Coronary artery (tissue), 2 donors: ENCODE measurements at regions not wholly inside any gene's neighbourhood (a gene's known extent, or its start where the extent isn't known, plus 50 kb on each side); places are given as distances from the start of the nearest gene placed in this dataset.
A peak's percentile ranks its signal among the peaks of the same experiment; 100 is the strongest.
"Not testable (repeated sequence)": the region's sequence is repeated elsewhere in the genome, so short reads cannot be mapped to it uniquely, and the experiment has no call there.

Source experiments
- DNase-seq: peaks from one replicate; pipeline ENCODE4 v3.0.0-alpha.2; 2017; ENCODE audit warnings: low spot score
- H3K27ac ChIP-seq, 2 donors: fragments of 200-600 bp; sonication (generic); one replicate each; pipeline ENCODE4 v1.5.1; 2016 to 2019
- H3K4me3 ChIP-seq: fragments of 200-600 bp; sonication (generic); 2 replicates; pipeline ENCODE4 v1.5.1; 2016; ENCODE audit warnings: mild to moderate bottlenecking, moderate library complexity
- TF ChIP-seq, protein P1 (sequence below): fragments of 200-600 bp; sonication (generic); IDR thresholded peaks from one replicate; pipeline ENCODE4 v1.5.1; 2019; ENCODE audit warnings: antibody characterized with exemption

DNA sequence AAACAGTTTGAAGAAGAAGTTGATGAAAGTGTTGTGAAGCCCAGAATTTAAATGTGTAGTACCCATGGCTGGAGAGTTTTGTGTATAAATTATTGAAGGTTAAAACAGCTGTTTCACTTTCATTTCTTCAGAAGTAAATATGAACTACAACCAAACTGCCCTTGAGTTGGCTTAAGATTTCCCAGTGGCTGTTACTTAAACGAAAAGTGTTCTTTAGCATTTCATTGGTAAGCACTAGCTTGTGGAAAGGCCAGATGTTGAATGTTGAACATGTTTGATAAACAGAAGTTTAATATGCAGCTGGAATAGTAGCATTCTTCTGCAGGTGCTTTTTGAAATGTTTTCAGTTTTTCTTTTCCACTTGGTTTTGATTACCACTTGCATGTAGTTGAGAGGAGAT is 83.2 kb upstream of the TNRC6B start:
- Histone ChIP-seq H3K27ac (no peak overlapping the region), H3K4me3 (no peak overlapping the region)
- no peak for DNase-seq
- TF ChIP-seq, protein P1, sequence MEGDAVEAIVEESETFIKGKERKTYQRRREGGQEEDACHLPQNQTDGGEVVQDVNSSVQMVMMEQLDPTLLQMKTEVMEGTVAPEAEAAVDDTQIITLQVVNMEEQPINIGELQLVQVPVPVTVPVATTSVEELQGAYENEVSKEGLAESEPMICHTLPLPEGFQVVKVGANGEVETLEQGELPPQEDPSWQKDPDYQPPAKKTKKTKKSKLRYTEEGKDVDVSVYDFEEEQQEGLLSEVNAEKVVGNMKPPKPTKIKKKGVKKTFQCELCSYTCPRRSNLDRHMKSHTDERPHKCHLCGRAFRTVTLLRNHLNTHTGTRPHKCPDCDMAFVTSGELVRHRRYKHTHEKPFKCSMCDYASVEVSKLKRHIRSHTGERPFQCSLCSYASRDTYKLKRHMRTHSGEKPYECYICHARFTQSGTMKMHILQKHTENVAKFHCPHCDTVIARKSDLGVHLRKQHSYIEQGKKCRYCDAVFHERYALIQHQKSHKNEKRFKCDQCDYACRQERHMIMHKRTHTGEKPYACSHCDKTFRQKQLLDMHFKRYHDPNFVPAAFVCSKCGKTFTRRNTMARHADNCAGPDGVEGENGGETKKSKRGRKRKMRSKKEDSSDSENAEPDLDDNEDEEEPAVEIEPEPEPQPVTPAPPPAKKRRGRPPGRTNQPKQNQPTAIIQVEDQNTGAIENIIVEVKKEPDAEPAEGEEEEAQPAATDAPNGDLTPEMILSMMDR = no peak

DNA sequence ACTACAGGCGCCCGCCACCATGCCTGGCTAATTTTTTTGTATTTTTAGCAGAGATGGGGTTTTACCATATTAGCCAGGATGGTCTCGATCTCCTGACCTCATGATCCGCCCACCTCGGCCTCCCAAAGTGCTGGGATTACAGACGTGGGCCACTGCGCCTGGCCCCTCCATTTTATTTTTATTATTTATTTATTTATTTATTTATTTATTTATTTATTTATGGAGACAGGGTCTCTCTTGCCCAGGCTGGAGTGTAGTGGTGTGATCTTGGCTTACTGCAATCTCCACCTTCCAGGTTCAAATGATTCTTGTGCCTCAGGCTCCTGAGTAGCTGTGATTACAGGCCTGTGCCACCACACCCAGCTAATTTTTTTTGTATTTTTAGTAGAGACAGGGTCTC is 77.8 kb upstream of the TNRC6B start:
- H3K27ac ChIP-seq, H3K4me3 ChIP-seq, DNase-seq: not testable (repeated sequence)

DNA sequence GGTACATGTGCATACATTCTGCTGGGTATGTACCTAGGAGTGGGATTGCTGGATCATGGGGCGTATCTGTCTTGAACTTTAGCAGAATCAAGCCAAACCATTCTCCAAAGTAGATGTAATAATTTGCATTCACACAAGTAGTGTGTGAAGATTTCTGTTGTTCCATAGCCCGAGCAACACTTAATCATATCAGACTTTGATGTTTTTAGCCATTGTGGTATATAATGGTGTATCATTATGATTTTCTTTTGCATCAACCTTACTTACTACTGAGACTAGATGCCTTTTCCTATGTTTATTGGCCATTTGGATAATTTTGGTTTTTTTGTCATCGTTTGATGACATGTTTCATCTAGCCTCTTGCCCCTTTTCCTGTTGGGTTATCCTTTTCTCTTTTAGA is 72.0 kb upstream of the TNRC6B start:
- TF ChIP-seq, protein P1 = no peak
- DNase-seq = no peak
- H3K27ac ChIP-seq = no peak overlapping the region
- H3K4me3 ChIP-seq = no peak overlapping the region

DNA sequence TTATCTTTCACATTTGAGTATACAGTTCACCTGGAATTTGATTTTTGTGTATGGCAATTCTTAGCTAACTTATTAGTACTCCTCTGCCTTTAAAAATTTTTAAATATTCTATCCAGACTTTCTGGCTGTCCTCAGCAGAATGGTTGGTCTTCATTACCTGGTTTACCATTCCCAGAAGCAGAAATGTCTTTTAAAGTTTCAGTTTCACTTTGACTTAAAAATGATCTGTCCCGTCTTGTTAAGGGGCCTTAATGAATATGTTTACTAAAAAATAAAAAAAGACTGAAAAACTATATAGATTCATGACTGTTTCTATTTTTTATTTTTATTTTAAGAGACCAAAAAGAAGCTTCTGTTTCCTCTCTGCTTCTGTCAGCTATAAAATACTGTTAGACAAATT is 70.5 kb upstream of the TNRC6B start:
- no peak for DNase-seq
- H3K27ac ChIP-seq = no peak overlapping the region
- TF ChIP-seq, protein P1 = no peak
- H3K4me3 ChIP-seq = peak overlapping the region; percentile 47

DNA sequence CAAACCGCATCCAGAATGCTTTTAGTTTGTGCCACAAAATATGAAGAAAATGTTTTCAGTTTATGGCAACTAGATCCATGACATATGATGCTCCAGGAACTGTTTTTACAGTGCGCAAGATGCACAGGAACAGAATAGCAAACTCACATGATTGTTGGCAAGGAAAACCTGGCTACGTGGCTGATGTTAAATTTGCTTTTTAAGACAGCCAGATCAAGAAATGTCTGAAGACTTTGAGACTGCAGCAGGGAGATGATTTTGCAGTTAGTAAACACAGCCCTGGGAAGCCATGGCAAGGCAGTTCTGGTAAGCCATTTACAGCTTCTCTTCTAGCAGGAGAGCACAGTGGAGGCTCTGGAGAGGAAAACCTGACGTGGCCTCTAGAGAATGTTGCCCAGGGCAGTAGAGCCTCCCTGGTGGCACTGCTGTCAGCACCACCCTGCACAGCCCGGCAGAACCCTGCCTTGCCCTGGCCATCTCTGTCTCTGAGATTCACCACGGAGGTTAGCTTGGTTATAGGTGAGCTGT is 69.8 kb upstream of the TNRC6B start:
- Histone ChIP-seq H3K27ac (peak overlapping the region in 1 of 2 donors; percentile 19), H3K4me3 (peak overlapping the region; percentile 47)
- no peak for DNase-seq
- TF ChIP-seq, protein P1 = no peak

DNA sequence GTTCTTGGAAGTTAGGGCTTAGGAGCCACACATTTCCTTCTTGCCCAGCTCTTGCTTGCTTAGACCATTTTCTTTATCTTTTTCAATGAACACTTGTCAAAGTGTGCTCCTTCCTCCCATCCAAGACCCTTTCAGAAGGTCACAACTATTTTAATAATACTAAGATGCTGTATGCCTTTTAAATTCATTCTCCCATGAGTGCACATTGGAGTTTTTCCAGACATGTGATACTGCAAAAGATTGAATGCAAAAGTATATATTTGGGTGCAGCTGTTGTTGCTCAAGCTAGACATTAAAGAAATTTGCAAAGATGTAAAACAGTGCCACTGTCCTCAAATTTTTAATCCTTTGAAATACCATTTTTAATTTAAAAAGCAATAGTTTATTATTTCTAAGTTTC is 69.3 kb upstream of the TNRC6B start:
- H3K27ac ChIP-seq = peak overlapping the region in 1 of 2 donors; percentile 19
- peak overlapping the region; percentile 47 for H3K4me3 ChIP-seq
- no peak for DNase-seq
- TF ChIP-seq, protein P1 = no peak

DNA sequence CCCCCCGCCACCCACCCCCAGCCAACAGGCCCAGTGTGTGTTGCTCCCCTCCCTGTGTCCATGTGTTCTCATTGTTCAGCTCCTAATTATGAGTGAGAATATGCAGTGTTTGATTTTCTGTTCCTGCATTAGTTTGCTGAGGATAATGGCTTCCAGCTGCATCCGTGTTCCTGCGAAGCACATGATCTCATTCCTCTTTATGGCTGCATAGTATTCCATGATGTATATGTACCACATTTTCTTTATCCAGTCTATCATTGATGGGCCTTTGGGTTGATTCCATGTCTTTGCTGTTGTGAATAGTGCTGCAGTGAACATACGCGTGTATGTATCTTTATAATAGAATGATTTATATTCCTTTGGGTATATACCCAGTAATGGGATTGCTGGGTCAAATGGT is 68.8 kb upstream of the TNRC6B start:
- not testable (repeated sequence) for DNase-seq, H3K27ac ChIP-seq, H3K4me3 ChIP-seq

DNA sequence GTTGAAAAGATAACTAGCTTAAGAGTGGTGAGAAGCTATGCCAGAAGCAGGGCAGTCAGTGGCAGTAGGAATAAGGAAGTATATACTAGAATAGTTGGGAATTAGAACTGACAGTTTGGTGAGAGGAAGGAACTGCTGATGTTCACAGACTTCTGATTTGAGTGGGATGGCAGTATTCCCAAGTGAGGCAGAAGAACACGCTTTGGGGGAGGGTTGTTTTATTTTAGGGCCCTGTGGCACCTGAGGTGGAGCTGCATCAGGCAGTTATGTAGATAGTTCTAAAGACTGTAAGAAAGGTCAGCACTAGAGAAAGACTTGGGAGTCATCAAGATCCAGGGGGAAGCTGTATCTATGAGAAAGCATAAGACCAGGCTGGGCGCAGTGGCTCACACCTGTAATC is 66.3 kb upstream of the TNRC6B start:
- Histone ChIP-seq H3K4me3 (no peak overlapping the region), H3K27ac (no peak overlapping the region)
- TF ChIP-seq, protein P1 = no peak
- DNase-seq = no peak
